HEK293T (cell line): ENCODE measurements at regions not wholly inside any gene's neighbourhood (a gene's known extent, or its start where the extent isn't known, plus 50 kb on each side); places are given as distances from the start of the nearest gene placed in this dataset.
A peak's percentile ranks its signal among the peaks of the same experiment; 100 is the strongest.

Source experiments
- CTCF ChIA-PET: fragments of 350-600 bp; formaldehyde crosslinking; extraction: SDS; loops from one replicate; lab custom pipeline; 2021; ENCODE audit warnings: antibody characterized with exemption, inconsistent platforms; lab: Yijun Ruan, JAX
- POLR2A ChIA-PET: fragments of 350-600 bp; formaldehyde crosslinking; extraction: SDS; loops from one replicate; lab custom pipeline; 2020; ENCODE audit warnings: antibody characterized with exemption, inconsistent platforms; lab: Yijun Ruan, JAX
- DNase-seq: peaks from one replicate; pipeline ENCODE4 v3.0.0; 2012; ENCODE audit warnings: mixed read lengths; ENCODE audit errors: extremely low spot score
- ARNT ChIP-seq: fragments of 450-650 bp; IDR thresholded peaks from 2 replicates; pipeline ENCODE4 v1.6.1; 2017; ENCODE audit warnings: mild to moderate bottlenecking
- BHLHE40 ChIP-seq: fragments of 450-650 bp; IDR thresholded peaks from 2 replicates; pipeline ENCODE4 v1.6.1; 2016; ENCODE audit warnings: mild to moderate bottlenecking, moderate library complexity, borderline replicate concordance
- CTBP1 ChIP-seq: fragments of 450-650 bp; IDR thresholded peaks from 2 replicates; pipeline ENCODE4 v1.6.1; 2016; ENCODE audit warnings: borderline replicate concordance
- ELF4 ChIP-seq: fragments of 450-650 bp; IDR thresholded peaks from 2 replicates; pipeline ENCODE4 v1.6.1; 2017; ENCODE audit warnings: antibody characterized with exemption
- FOXA1 ChIP-seq: fragments of 450-650 bp; IDR thresholded peaks from 2 replicates; pipeline ENCODE4 v1.6.1; 2016; ENCODE audit warnings: mild to moderate bottlenecking
- FOXK2 ChIP-seq: fragments of 450-650 bp; IDR thresholded peaks from 2 replicates; pipeline ENCODE4 v1.6.1; 2016; ENCODE audit warnings: mild to moderate bottlenecking
- FOXM1 ChIP-seq: fragments of 450-650 bp; IDR thresholded peaks from 2 replicates; pipeline ENCODE4 v1.6.1; 2017; ENCODE audit warnings: mild to moderate bottlenecking, borderline replicate concordance
- HDGF ChIP-seq: fragments of 450-650 bp; IDR thresholded peaks from 2 replicates; pipeline ENCODE4 v1.6.1; 2017; ENCODE audit warnings: antibody characterized with exemption, borderline replicate concordance
- L3MBTL2 ChIP-seq: fragments of 450-650 bp; conservative IDR thresholded peaks from 2 replicates; pipeline ENCODE4 v1.6.1; 2016; ENCODE audit warnings: mild to moderate bottlenecking
- LEF1 ChIP-seq: fragments of 450-650 bp; IDR thresholded peaks from 2 replicates; pipeline ENCODE4 v1.6.1; 2017; ENCODE audit warnings: mild to moderate bottlenecking, borderline replicate concordance
- NFRKB ChIP-seq: fragments of 450-650 bp; IDR thresholded peaks from 2 replicates; pipeline ENCODE4 v1.6.1; 2016; ENCODE audit warnings: mild to moderate bottlenecking, moderate library complexity
- SP1 ChIP-seq: fragments of 450-650 bp; IDR thresholded peaks from 2 replicates; pipeline ENCODE4 v1.6.1; 2017
- SUZ12 ChIP-seq: fragments of 450-650 bp; IDR thresholded peaks from 2 replicates; pipeline ENCODE4 v1.6.1; 2016; ENCODE audit warnings: mild to moderate bottlenecking
- TARDBP ChIP-seq: fragments of 450-650 bp; IDR thresholded peaks from 2 replicates; pipeline ENCODE4 v1.6.1; 2016
- ZNF384 ChIP-seq: fragments of 450-650 bp; IDR thresholded peaks from 2 replicates; pipeline ENCODE4 v1.6.1; 2016
- TF ChIP-seq, protein P1 (sequence below): fragments of 450-650 bp; IDR thresholded peaks from 2 replicates; pipeline ENCODE4 v1.6.1; 2016

DNA sequence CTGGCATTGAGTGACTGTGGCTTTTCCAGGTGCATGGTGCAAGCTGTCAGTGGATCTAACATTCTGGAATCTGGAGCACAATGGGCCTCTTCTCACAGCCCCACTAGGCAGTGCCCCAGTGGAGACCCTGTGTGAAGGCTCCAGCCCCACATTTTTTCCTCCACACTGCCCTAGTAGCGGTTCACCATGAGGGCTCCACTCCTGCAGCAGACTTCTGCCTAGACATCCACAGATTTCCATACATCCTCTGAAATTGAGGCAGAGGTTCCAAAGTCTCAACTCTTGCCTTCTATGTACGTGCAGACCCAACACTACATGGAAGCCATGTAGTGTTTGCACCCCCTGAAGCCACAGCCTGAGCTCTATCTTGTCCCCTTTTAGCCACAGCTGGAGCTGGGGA is 118.0 kb upstream of the BMP5 start:
- no peak for TF ChIP-seq SUZ12
- TF ChIP-seq ZNF384: no peak
- TF ChIP-seq FOXK2: no peak
- TF ChIP-seq NFRKB: no peak
- no peak for TF ChIP-seq ARNT
- no peak for TF ChIP-seq SP1
- TF ChIP-seq CTBP1: no peak
- no peak for TF ChIP-seq FOXM1
- TF ChIP-seq TARDBP: no peak
- TF ChIP-seq, protein P1, sequence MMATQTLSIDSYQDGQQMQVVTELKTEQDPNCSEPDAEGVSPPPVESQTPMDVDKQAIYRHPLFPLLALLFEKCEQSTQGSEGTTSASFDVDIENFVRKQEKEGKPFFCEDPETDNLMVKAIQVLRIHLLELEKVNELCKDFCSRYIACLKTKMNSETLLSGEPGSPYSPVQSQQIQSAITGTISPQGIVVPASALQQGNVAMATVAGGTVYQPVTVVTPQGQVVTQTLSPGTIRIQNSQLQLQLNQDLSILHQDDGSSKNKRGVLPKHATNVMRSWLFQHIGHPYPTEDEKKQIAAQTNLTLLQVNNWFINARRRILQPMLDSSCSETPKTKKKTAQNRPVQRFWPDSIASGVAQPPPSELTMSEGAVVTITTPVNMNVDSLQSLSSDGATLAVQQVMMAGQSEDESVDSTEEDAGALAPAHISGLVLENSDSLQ: no peak
- TF ChIP-seq FOXA1: no peak
- TF ChIP-seq ELF4: no peak
- TF ChIP-seq L3MBTL2: no peak
- TF ChIP-seq BHLHE40: no peak
- DNase-seq: no peak
- ChIA-PET CTCF (no interaction called here), POLR2A (no interaction called here)

DNA sequence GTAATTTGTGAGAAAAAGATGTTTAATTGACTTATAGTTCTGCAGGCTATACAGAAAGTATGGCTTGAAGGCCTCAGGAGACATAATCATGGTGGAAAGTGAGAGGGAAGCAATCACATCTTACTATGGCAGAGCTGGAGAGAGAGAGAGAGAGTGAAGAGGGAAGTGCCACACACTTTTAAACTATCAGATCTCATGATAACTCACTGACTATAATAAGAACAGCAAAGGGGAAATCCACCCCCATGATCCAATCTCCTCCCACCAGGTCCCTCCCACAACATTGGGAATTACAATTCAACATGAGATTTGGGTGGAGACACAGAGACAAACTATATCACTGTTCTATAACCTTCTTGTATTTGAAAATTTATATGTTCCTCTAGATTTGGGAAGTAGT is 117.2 kb upstream of the BMP5 start:
- POLR2A ChIA-PET: no interaction called here
- DNase-seq: no peak
- TF ChIP-seq LEF1: no peak
- TF ChIP-seq ZNF384: no peak
- TF ChIP-seq BHLHE40: no peak
- no peak for TF ChIP-seq CTBP1
- TF ChIP-seq FOXM1: no peak
- no peak for TF ChIP-seq FOXK2
- no peak for TF ChIP-seq ELF4
- TF ChIP-seq TARDBP: no peak
- TF ChIP-seq L3MBTL2: no peak
- CTCF ChIA-PET: no interaction called here

DNA sequence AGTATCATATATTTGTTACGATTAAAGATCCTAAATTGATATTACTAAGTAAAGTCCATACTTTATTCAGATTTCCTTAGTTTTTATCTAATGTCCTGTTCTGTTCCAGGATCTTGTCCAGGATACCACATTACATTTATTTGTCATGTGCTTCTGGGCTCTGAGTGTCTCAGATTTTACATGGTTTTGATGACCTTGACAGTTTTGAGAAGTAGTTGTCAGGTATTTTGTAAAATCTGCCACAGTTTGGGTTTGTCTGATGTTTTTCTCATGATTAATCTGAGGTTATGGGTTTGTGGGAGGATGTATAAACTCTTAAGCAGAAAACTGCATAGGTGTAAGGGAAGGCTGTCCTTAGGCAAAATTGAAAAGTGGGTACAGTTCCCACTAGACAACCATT is 109.9 kb upstream of the BMP5 start:
- no peak for DNase-seq
- POLR2A ChIA-PET: no interaction called here
- CTCF ChIA-PET: no interaction called here
- TF ChIP-seq SUZ12: no peak
- TF ChIP-seq, protein P1: no peak
- TF ChIP-seq SP1: no peak
- TF ChIP-seq ZNF384: no peak
- TF ChIP-seq L3MBTL2: no peak
- TF ChIP-seq TARDBP: no peak
- no peak for TF ChIP-seq FOXK2
- no peak for TF ChIP-seq FOXM1
- no peak for TF ChIP-seq ELF4
- no peak for TF ChIP-seq HDGF

- ChIA-PET POLR2A (no interaction called here), CTCF (no interaction called here)
- no peak for DNase-seq
- no peak for TF ChIP-seq FOXK2
Observed at GRCh38 chr6:55983861-55984260, 108.5 kb upstream of the BMP5 start.

GRCh38 chr6:55981660-55982059 is 106.3 kb upstream of the BMP5 start:
- CTCF ChIA-PET: interaction anchor here (1.8 kb wide), 1 partner anchor 311 kb away, joined by 5 read pairs; no protein-coding TSS in a partner anchor
- no peak for DNase-seq
- TF ChIP-seq ARNT: no peak
- TF ChIP-seq FOXK2: no peak
- no peak for TF ChIP-seq SP1
- TF ChIP-seq FOXM1: no peak
- no peak for TF ChIP-seq L3MBTL2
- no peak for TF ChIP-seq BHLHE40
- POLR2A ChIA-PET: interaction anchor here (0.7 kb wide), 1 partner anchor 447 kb away, joined by 3 read pairs; no protein-coding TSS in a partner anchor

DNA sequence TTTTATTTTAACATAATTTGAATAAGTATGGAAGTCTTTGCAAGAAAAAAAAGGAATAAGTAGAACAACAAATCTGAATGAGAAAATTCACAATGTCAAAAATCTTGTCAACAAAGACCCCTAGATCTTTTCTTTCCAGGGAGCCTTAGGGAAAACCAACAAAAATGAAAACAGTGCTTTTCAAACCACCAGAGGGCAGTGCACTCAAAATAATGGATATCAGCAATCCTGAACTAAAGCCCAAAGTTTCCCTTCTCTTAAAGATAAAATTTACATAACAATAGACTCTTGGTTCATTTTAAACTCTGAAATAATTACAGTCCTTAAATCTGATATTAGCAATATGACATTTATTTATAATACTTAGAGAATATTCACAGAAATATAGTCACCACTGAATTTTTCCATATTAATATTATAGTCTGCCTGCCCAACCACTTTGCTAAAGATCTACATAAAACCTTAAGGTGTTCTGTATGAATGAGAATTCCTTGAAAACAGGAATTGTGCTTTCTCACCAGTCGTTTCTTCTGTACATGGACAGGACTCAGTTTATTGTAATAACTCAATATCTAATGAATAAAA is 105.3 kb upstream of the BMP5 start:
- DNase-seq: peak; percentile 16
- TF ChIP-seq FOXA1 (no peak), LEF1 (no peak), FOXK2 (no peak), ARNT (no peak), SP1 (no peak), BHLHE40 (no peak), FOXM1 (no peak), NFRKB (no peak), L3MBTL2 (no peak), HDGF (no peak), SUZ12 (no peak), ELF4 (no peak), ZNF384 (no peak), TARDBP (no peak), CTBP1 (no peak)
- TF ChIP-seq, protein P1: no peak
- CTCF ChIA-PET: no interaction called here

GRCh38 chr6:55979526-55979925 is 104.1 kb upstream of the BMP5 start:
- POLR2A ChIA-PET: no interaction called here
- CTCF ChIA-PET: interaction anchor here (0.9 kb wide), 1 partner anchor 312 kb away, joined by 3 read pairs; no protein-coding TSS in a partner anchor
- DNase-seq: no peak
- TF ChIP-seq FOXA1 (no peak), HDGF (no peak), ZNF384 (no peak), L3MBTL2 (no peak), NFRKB (no peak), FOXK2 (no peak), LEF1 (no peak), SP1 (no peak), ELF4 (no peak), FOXM1 (no peak), ARNT (no peak)
- TF ChIP-seq, protein P1: no peak

More for the DNA sequence above, 105.3 kb upstream of the BMP5 start:
- POLR2A ChIA-PET: no interaction called here
